A549 (cell line): ENCODE measurements at regions not wholly inside any gene's neighbourhood (a gene's known extent, or its start where the extent isn't known, plus 50 kb on each side); places are given as distances from the start of the nearest gene placed in this dataset.

Experiments
- ATAC-seq, 2 experiments: fragments of 200-7000 bp in 1 of 2; fragments of >200 bp in 1 of 2; cut with Nextera tagmentation in 1 of 2; cut with Tn5 transposase in 1 of 2; 3 replicates each; pipeline versions ENCODE4 v1.8.0 to v1.9.1; 2018 to 2020; ENCODE audit warnings: mild to moderate bottlenecking in 1 of 2, moderate library complexity in 1 of 2
- CTCF ChIA-PET: fragments of 300-600 bp; sonication (Branson Sonifier 250); formaldehyde crosslinking; extraction: SDS; loops from one replicate; lab custom pipeline; 2021; ENCODE audit warnings: antibody characterized with exemption, inconsistent platforms; lab: Yijun Ruan, JAX
- POLR2A ChIA-PET: fragments of 350-600 bp; formaldehyde crosslinking; extraction: SDS; loops from one replicate; lab custom pipeline; 2021; ENCODE audit warnings: antibody characterized with exemption, inconsistent platforms; lab: Yijun Ruan, JAX
- DNase-seq, 2 experiments: peaks; one replicate each; pipeline versions ENCODE4 v3.0.0 to v3.0.0-alpha.2; 2011 to 2016; ENCODE audit warnings: low read depth in 1 of 2, low spot score in 1 of 2
- FAIRE-seq: peaks from 2 replicates; lab custom pipeline; 2011; peaks lifted over from hg19 to GRCh38; lab: Jason Lieb, UNC
- H3K27ac ChIP-seq, 2 experiments: fragments of >200 bp; sonication (Bioruptor Twin); formaldehyde crosslinking; 3 replicates each; pipeline ENCODE4 v1.5.1; 2016 to 2017
- H3K4me1 ChIP-seq: fragments of >200 bp; sonication (Bioruptor Twin); formaldehyde crosslinking; 3 replicates; pipeline ENCODE4 v1.6.1; 2016
- H3K4me2 ChIP-seq: fragments of >200 bp; sonication (Bioruptor Twin); formaldehyde crosslinking; 3 replicates; pipeline ENCODE4 v1.6.1; 2016
- H3K4me3 ChIP-seq: fragments of >200 bp; sonication (Bioruptor Twin); formaldehyde crosslinking; 3 replicates; pipeline ENCODE4 v1.5.1; 2016
- H3K9me3 ChIP-seq: fragments of >200 bp; sonication (Bioruptor Twin); formaldehyde crosslinking; 3 replicates; pipeline ENCODE4 v1.6.1; 2016
- BHLHE40 ChIP-seq: IDR thresholded peaks from 2 replicates; pipeline ENCODE4 v1.6.1; 2012; ENCODE audit warnings: low read depth, low read length, inconsistent platforms
- CHD2 ChIP-seq: fragments of 150-350 bp; IDR thresholded peaks from 2 replicates; pipeline ENCODE4 v1.6.1; 2014; ENCODE audit warnings: low read length; ENCODE audit not compliant: partially characterized antibody
- EP300 ChIP-seq, 2 experiments: fragments of >200 bp; sonication (Bioruptor Twin); formaldehyde crosslinking; IDR thresholded peaks; 2 replicates in 1 of 2; 3 replicates in 1 of 2; pipeline ENCODE4 v1.6.1; 2016 to 2017
- ESRRA ChIP-seq: fragments of 150-350 bp; IDR thresholded peaks from 2 replicates; pipeline ENCODE4 v1.6.1; 2014; ENCODE audit warnings: mild to moderate bottlenecking, low read length, borderline replicate concordance
- FOSL2 ChIP-seq, 2 experiments: fragments of 450-650 bp in 1 of 2; fragments of >200 bp in 1 of 2; sonication (Bioruptor Twin) in 1 of 2; formaldehyde crosslinking; IDR thresholded peaks; 2 replicates each; pipeline versions ENCODE4 v1.5.0 to v1.6.1; 2016 to 2020; ENCODE audit warnings: mild to moderate bottlenecking in 1 of 2, moderate library complexity in 1 of 2
- FOXS1 ChIP-seq: fragments of 250-450 bp; sonication (Bioruptor Pico); IDR thresholded peaks from 2 replicates; pipeline ENCODE4 v1.5.0; 2020; ENCODE audit warnings: mild to moderate bottlenecking, moderate library complexity
- GATA3 ChIP-seq: IDR thresholded peaks from 2 replicates; pipeline ENCODE4 v1.6.1; 2012; ENCODE audit warnings: borderline replicate concordance
- HDAC2 ChIP-seq: fragments of 200-600 bp; sonication (generic); IDR thresholded peaks from 2 replicates; pipeline ENCODE4 v1.6.1; 2016
- HEYL ChIP-seq: fragments of 250-450 bp; sonication (Bioruptor Pico); IDR thresholded peaks from 2 replicates; pipeline ENCODE4 v1.8.0; 2021; ENCODE audit warnings: mild to moderate bottlenecking, moderate library complexity
- JUNB ChIP-seq: fragments of >200 bp; sonication (Bioruptor Twin); formaldehyde crosslinking; IDR thresholded peaks from 2 replicates; pipeline ENCODE4 v1.6.1; 2016
- KDM1A ChIP-seq: fragments of 200-600 bp; sonication (generic); IDR thresholded peaks from 2 replicates; pipeline ENCODE4 v1.6.1; 2016; ENCODE audit warnings: low read depth, mild to moderate bottlenecking
- MAFK ChIP-seq: fragments of 450-650 bp; IDR thresholded peaks from 2 replicates; pipeline ENCODE4 v1.6.1; 2014; ENCODE audit not compliant: partially characterized antibody
- MYC ChIP-seq: IDR thresholded peaks from 2 replicates; pipeline ENCODE4 v1.6.1; 2012; ENCODE audit warnings: mild to moderate bottlenecking, inconsistent platforms, low read length, improper control_type of control experiment, borderline replicate concordance
- POLR2A ChIP-seq: IDR thresholded peaks from 2 replicates; pipeline ENCODE4 v1.6.1; 2012; ENCODE audit warnings: mild to moderate bottlenecking, low read length
- RARB ChIP-seq: fragments of 250-450 bp; sonication (Bioruptor Pico); IDR thresholded peaks from 2 replicates; pipeline ENCODE4 v1.8.0; 2021; ENCODE audit warnings: mild to moderate bottlenecking, moderate library complexity
- RCOR1 ChIP-seq: fragments of 150-350 bp; IDR thresholded peaks from 2 replicates; pipeline ENCODE4 v1.6.1; 2014; ENCODE audit warnings: antibody characterized with exemption, low read length, low read depth
- SMC3 ChIP-seq: fragments of >200 bp; sonication (Bioruptor Twin); formaldehyde crosslinking; IDR thresholded peaks from 3 replicates; pipeline ENCODE4 v1.6.1; 2018; ENCODE audit warnings: inconsistent platforms
- TP53 ChIP-seq: fragments of 250-450 bp; sonication (Bioruptor Pico); IDR thresholded peaks from 2 replicates; pipeline ENCODE4 v1.5.0; 2021; ENCODE audit warnings: mild to moderate bottlenecking, moderate library complexity
- ZFP36 ChIP-seq: fragments of 450-650 bp; IDR thresholded peaks from 2 replicates; pipeline ENCODE4 v1.6.1; 2014; ENCODE audit warnings: borderline replicate concordance; ENCODE audit not compliant: partially characterized antibody
- WGBS: methylation state at CpG from one replicate; pipeline ENCODE4 v1.1.6; 2017; ENCODE audit errors: missing lambda C conversion rate; 5-methylcytosine and 5-hydroxymethylcytosine counted together
- TF ChIP-seq, protein P1 (sequence below): fragments of 250-450 bp; sonication (Bioruptor Pico); IDR thresholded peaks from 2 replicates; pipeline ENCODE4 v1.5.0; 2020; ENCODE audit warnings: low read depth, mild to moderate bottlenecking, moderate library complexity
- TF ChIP-seq, protein P2 (sequence below): fragments of >200 bp; sonication (Bioruptor Twin); formaldehyde crosslinking; IDR thresholded peaks from 3 replicates; pipeline ENCODE4 v1.5.1; 2016
- TF ChIP-seq, protein P3 (sequence below): IDR thresholded peaks from 2 replicates; pipeline ENCODE4 v1.6.1; 2012
- TF ChIP-seq, protein P4 (sequence below): IDR thresholded peaks from 2 replicates; pipeline ENCODE4 v1.6.1; 2012
- TF ChIP-seq, protein P5 (sequence below): fragments of 250-450 bp; sonication (Bioruptor Pico); IDR thresholded peaks from 2 replicates; pipeline ENCODE4 v1.5.0; 2021; ENCODE audit warnings: mild to moderate bottlenecking, moderate library complexity, borderline replicate concordance

DNA sequence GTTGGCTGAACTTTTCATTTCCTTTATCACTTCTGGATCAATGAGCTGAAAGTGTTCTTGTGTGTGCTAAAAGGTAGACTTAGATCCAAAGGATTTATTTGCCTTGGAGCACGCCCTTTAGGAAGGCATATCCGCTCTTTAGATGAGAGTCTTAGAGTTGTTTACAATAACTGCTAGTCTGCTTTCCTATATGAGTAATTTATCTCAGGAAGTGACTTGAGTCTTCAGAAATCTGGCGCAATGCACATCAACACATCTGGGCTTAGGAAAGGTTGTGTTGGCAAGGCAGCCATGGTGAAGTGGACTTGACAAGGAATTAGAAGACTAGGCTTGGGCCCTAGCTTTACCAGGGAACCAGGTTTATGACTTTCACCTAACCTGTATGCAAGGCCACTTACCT is 204.1 kb upstream of the PTGFR start:
- Histone ChIP-seq H3K4me1 (no peaks in the 10 kb centered on the region), H3K27ac (no peak overlapping the region), H3K4me2 (no peak overlapping the region), H3K9me3 (no peaks in the 10 kb centered on the region)
- ChIA-PET CTCF (no interaction called here), POLR2A (no interaction called here)
- WGBS = 45% methylated on average over 3 of the region's 3 CpGs
- DNase-seq (no peak), ATAC-seq (no peak), FAIRE-seq (no peak)
- no peak for TF ChIP-seq ZFP36
- TF ChIP-seq KDM1A = no peak
- no peak for TF ChIP-seq HDAC2
- no peak for TF ChIP-seq RARB (CRISPR knock-in tag)
- TF ChIP-seq, protein P1, sequence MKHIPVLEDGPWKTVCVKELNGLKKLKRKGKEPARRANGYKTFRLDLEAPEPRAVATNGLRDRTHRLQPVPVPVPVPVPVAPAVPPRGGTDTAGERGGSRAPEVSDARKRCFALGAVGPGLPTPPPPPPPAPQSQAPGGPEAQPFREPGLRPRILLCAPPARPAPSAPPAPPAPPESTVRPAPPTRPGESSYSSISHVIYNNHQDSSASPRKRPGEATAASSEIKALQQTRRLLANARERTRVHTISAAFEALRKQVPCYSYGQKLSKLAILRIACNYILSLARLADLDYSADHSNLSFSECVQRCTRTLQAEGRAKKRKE (CRISPR knock-in tag) = no peak
- TF ChIP-seq, protein P2, sequence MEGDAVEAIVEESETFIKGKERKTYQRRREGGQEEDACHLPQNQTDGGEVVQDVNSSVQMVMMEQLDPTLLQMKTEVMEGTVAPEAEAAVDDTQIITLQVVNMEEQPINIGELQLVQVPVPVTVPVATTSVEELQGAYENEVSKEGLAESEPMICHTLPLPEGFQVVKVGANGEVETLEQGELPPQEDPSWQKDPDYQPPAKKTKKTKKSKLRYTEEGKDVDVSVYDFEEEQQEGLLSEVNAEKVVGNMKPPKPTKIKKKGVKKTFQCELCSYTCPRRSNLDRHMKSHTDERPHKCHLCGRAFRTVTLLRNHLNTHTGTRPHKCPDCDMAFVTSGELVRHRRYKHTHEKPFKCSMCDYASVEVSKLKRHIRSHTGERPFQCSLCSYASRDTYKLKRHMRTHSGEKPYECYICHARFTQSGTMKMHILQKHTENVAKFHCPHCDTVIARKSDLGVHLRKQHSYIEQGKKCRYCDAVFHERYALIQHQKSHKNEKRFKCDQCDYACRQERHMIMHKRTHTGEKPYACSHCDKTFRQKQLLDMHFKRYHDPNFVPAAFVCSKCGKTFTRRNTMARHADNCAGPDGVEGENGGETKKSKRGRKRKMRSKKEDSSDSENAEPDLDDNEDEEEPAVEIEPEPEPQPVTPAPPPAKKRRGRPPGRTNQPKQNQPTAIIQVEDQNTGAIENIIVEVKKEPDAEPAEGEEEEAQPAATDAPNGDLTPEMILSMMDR = no peak
- TF ChIP-seq, all 56 proteins: peak for 0
- no peak overlapping the region for H3K4me3 ChIP-seq

DNA sequence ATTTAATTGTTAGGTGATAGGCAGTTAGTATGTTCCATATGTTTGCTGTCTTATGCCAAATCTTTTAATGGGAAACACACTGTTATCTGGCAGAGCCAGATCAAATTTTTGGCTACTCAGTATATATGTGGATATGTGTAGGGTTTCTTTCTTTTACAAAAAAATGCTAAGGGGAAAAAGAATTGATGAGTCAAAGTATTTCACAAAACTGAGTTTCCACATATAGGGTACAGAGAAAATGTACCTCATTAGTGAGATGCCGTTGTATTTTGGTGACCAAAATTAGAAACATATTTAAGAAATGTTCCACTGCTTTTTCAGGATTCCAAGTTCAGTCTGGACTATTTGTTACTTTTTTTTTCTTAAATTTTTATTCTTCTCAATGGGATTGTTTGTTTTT is 201.2 kb upstream of the PTGFR start:
- no peaks in the 10 kb centered on the region for H3K4me1 ChIP-seq
- no peak overlapping the region for H3K27ac ChIP-seq
- WGBS = 7% methylated on average over 1 of the region's 1 CpG
- DNase-seq (no peak), ATAC-seq (no peak), FAIRE-seq (no peak)
- ChIA-PET CTCF (interaction anchor here (0.7 kb wide), 1 partner anchor 109 kb away, joined by 3 read pairs; no protein-coding TSS in a partner anchor), POLR2A (no interaction called here)
- TF ChIP-seq, protein P3, sequence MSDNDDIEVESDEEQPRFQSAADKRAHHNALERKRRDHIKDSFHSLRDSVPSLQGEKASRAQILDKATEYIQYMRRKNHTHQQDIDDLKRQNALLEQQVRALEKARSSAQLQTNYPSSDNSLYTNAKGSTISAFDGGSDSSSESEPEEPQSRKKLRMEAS = no peak
- no peak for TF ChIP-seq ESRRA
- no peak for TF ChIP-seq RARB (CRISPR knock-in tag)
- TF ChIP-seq CHD2 = no peak
- no peak for TF ChIP-seq FOSL2 (IDR thresholded peaks at IDR 0.05)
- no peak for TF ChIP-seq FOSL2 (CRISPR knock-in tag; IDR thresholded peaks at IDR 0.05)
- TF ChIP-seq FOXS1 (CRISPR knock-in tag) = no peak
- TF ChIP-seq, protein P4, sequence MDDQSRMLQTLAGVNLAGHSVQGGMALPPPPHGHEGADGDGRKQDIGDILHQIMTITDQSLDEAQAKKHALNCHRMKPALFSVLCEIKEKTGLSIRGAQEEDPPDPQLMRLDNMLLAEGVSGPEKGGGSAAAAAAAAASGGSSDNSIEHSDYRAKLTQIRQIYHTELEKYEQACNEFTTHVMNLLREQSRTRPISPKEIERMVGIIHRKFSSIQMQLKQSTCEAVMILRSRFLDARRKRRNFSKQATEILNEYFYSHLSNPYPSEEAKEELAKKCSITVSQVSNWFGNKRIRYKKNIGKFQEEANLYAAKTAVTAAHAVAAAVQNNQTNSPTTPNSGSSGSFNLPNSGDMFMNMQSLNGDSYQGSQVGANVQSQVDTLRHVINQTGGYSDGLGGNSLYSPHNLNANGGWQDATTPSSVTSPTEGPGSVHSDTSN = no peak
- no peak for TF ChIP-seq POLR2A
- TF ChIP-seq GATA3 = no peak
- TF ChIP-seq RCOR1 = no peak
- no peak for TF ChIP-seq JUNB
- TF ChIP-seq TP53 (CRISPR knock-in tag) = no peak
- no peak overlapping the region for H3K4me2 ChIP-seq
- H3K9me3 ChIP-seq = no peaks in the 10 kb centered on the region
- no peak overlapping the region for H3K4me3 ChIP-seq

DNA sequence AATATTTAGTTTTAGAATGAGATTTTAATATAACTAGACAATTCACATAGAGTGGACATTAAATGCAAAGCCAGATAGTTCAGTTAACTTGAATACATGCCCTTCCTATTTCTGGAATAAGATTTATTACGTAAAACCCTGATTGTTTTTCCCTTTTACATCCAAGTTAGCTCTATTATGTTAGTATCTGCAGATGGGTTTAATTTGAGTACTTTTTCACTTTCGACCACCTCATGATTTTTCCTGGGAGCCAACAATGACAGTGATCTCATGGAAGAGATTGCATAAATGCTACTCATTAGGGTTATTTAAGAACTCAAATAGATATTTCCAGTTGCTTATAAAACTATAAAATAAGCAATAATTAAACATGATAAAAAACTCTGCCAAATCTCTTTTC is 199.4 kb upstream of the PTGFR start:
- Histone ChIP-seq H3K9me3 (no peaks in the 10 kb centered on the region), H3K4me2 (no peak overlapping the region), H3K4me1 (no peaks in the 10 kb centered on the region), H3K27ac (no peak overlapping the region), H3K4me3 (no peak overlapping the region)
- DNase-seq (no peak), ATAC-seq (no peak), FAIRE-seq (no peak)
- ChIA-PET CTCF (no interaction called here), POLR2A (no interaction called here)
- 27% methylated on average over 2 of the region's 2 CpGs for WGBS
- no peak for TF ChIP-seq MYC
- no peak for TF ChIP-seq EP300 (IDR thresholded peaks at IDR 0.05)
- TF ChIP-seq KDM1A = no peak
- no peak for TF ChIP-seq ESRRA
- TF ChIP-seq, protein P2 = no peak
- no peak for TF ChIP-seq SMC3
- TF ChIP-seq, protein P5, sequence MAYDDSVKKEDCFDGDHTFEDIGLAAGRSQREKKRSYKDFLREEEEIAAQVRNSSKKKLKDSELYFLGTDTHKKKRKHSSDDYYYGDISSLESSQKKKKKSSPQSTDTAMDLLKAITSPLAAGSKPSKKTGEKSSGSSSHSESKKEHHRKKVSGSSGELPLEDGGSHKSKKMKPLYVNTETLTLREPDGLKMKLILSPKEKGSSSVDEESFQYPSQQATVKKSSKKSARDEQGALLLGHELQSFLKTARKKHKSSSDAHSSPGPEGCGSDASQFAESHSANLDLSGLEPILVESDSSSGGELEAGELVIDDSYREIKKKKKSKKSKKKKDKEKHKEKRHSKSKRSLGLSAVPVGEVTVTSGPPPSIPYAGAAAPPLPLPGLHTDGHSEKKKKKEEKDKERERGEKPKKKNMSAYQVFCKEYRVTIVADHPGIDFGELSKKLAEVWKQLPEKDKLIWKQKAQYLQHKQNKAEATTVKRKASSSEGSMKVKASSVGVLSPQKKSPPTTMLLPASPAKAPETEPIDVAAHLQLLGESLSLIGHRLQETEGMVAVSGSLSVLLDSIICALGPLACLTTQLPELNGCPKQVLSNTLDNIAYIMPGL (CRISPR knock-in tag) = no peak
- TF ChIP-seq HEYL = no peak
- no peak for TF ChIP-seq BHLHE40
- TF ChIP-seq MAFK = no peak
